Panc1 (cell line): ENCODE measurements at regions not wholly inside any gene's neighbourhood (a gene's known extent, or its start where the extent isn't known, plus 50 kb on each side); places are given as distances from the start of the nearest gene placed in this dataset.

Experiments used
- ATAC-seq: fragments of 200-7000 bp; cut with Tn5 transposase; 2 replicates; pipeline ENCODE4 v1.9.1; 2020; ENCODE audit warnings: mild to moderate bottlenecking, moderate library complexity
- BruUV-seq: library from RNA; stranded (reverse); fragments of 400-500 nt; replicated peaks from 2 replicates; lab custom pipeline; 2021; lab: Mats Ljungman, UMichigan
- CTCF ChIA-PET: fragments of 300-600 bp; sonication (Branson Sonifier 250); formaldehyde crosslinking; loops from one replicate; lab custom pipeline; 2022; ENCODE audit warnings: antibody characterized with exemption; lab: Charles Lee
- POLR2A ChIA-PET: fragments of 300-600 bp; sonication (Branson Sonifier 250); formaldehyde crosslinking; loops from one replicate; lab custom pipeline; 2022; ENCODE audit warnings: antibody characterized with exemption; lab: Charles Lee
- DNase-seq: peaks from one replicate; pipeline ENCODE4 v3.0.0-alpha.2; 2010; ENCODE audit warnings: low read depth, low spot score
- H3K27ac ChIP-seq: 2 replicates; pipeline ENCODE4 v1.5.1; 2011; ENCODE audit warnings: mild to moderate bottlenecking, low read length, inconsistent platforms
- H3K27me3 ChIP-seq: fragments of 200-500 bp; sonication (Bioruptor generic); 2 replicates; pipeline ENCODE4 v1.6.0; 2014; ENCODE audit warnings: low read length, inconsistent platforms; ENCODE audit not compliant: control insufficient read depth, insufficient read depth
- H3K36me3 ChIP-seq: fragments of 200-500 bp; sonication (Bioruptor generic); 2 replicates; pipeline ENCODE4 v1.5.1; 2014; ENCODE audit warnings: inconsistent platforms, mild to moderate bottlenecking, low read length, moderate library complexity; ENCODE audit not compliant: control insufficient read depth, insufficient read depth
- H3K4me1 ChIP-seq: 2 replicates; pipeline ENCODE4 v1.5.1; 2011; ENCODE audit warnings: inconsistent platforms, mild to moderate bottlenecking, low read length, moderate library complexity; ENCODE audit not compliant: control insufficient read depth, insufficient read depth
- H3K4me3 ChIP-seq, 2 experiments: 2 replicates each; pipeline ENCODE4 v1.5.1; 2011 to 2012; ENCODE audit warnings: low read depth in 2 of 2, low read length in 2 of 2, mild to moderate bottlenecking in 2 of 2, inconsistent platforms in 1 of 2, moderate library complexity in 1 of 2
- H3K9me3 ChIP-seq: fragments of 200-500 bp; sonication (Bioruptor generic); 2 replicates; pipeline ENCODE4 v1.5.1; 2014; ENCODE audit warnings: low read depth, mild to moderate bottlenecking, inconsistent platforms, low read length, moderate library complexity; ENCODE audit not compliant: control insufficient read depth, insufficient read depth
- CTCF ChIP-seq: fragments of 450-650 bp; IDR thresholded peaks from 2 replicates; pipeline ENCODE4 v1.5.1; 2017; ENCODE audit warnings: mild to moderate bottlenecking
- POLR2AphosphoS5 ChIP-seq: IDR thresholded peaks from 2 replicates; pipeline ENCODE4 v1.6.1; 2012; ENCODE audit warnings: mild to moderate bottlenecking, low read depth, low read length, moderate library complexity
- REST ChIP-seq, 2 experiments: IDR thresholded peaks; 2 replicates each; pipeline ENCODE4 v1.6.1; 2011 to 2012; ENCODE audit warnings: low read depth in 2 of 2, control low read depth in 1 of 2, low read length in 1 of 2, mild to moderate bottlenecking in 1 of 2, moderate library complexity in 1 of 2; ENCODE audit not compliant: insufficient read depth in 1 of 2
- SIN3A ChIP-seq: IDR thresholded peaks from 2 replicates; pipeline ENCODE4 v1.6.1; 2012; ENCODE audit warnings: low read depth, mild to moderate bottlenecking, low read length, moderate library complexity, borderline replicate concordance; ENCODE audit not compliant: insufficient read depth
- TCF7L2 ChIP-seq: IDR thresholded peaks from 2 replicates; pipeline ENCODE4 v1.6.1; 2011; ENCODE audit warnings: mild to moderate bottlenecking, low read depth, low read length, inconsistent platforms
- in situ Hi-C: cut with HindIII; loops from 2 replicates; pipeline ENCODE4 v1.10.0; 2016; ENCODE audit warnings: low sequenced_read_pairs, low pct_unique_long_range_greater_than_20kb
- intact Hi-C: fragments of 100-400 bp; cut with micrococcal nuclease; formaldehyde crosslinking; loops from one replicate; pipeline ENCODE4 v1.10.0; 2022; ENCODE audit not compliant: unreplicated experiment

- BruUV-seq, result no TSS peak
- ChIA-PET CTCF (no interaction called here), POLR2A (no interaction called here)
- intact Hi-C loops (no loop called here), in situ Hi-C loops (no loop called here)
- Histone ChIP-seq H3K4me3 (no peak overlapping the region), H3K9me3 (no peaks in the 10 kb centered on the region), H3K36me3 (no peaks in the 10 kb centered on the region), H3K27ac (no peak overlapping the region), H3K4me1 (no peaks in the 10 kb centered on the region), H3K27me3 (no peaks in the 10 kb centered on the region)
- ATAC-seq (no peak), DNase-seq (no peak)
- TF ChIP-seq TCF7L2 (no peak), REST (IDR thresholded peaks at IDR 0.05; ENCODE audit: insufficient read depth in 1 of 2, low read depth in 2 of 2, low read length in 1 of 2) (no peak), SIN3A (no peak), POLR2AphosphoS5 (no peak), CTCF (no peak)
Observed at GRCh38 chr13:89932902-89933301, 1414.6 kb upstream of the MIR17HG start.

DNA sequence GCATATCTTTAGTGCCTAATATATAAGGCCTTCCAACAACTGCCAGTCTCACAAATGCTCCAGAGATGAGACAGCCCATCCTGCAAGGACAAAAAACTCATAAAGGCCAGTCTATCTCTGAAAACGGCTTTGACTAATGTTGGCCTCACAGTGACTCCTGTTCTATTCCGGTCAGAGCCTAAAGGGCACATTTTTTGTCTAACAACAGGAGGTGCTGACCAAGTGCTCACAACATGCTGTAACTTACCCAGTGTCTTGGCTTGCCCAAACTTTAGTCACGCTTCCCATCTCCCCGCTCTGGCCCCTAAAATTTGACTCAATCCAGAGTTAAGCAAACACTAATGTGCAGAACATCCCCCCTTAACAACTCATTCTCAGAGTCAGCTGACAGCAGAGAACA, 1411.2 kb upstream of the MIR17HG start:
- in situ Hi-C loops, result no loop called here
- CTCF ChIA-PET, result no interaction called here

More for the DNA sequence above, 1411.2 kb upstream of the MIR17HG start:
- POLR2A ChIA-PET, result no interaction called here
- Histone ChIP-seq H3K4me3 (no peak overlapping the region), H3K27ac (no peak overlapping the region), H3K9me3 (no peaks in the 10 kb centered on the region), H3K4me1 (no peaks in the 10 kb centered on the region), H3K27me3 (no peaks in the 10 kb centered on the region), H3K36me3 (no peaks in the 10 kb centered on the region)
- ATAC-seq (no peak), DNase-seq (no peak)
- TF ChIP-seq TCF7L2 (no peak), SIN3A (no peak), CTCF (no peak), POLR2AphosphoS5 (no peak), REST (IDR thresholded peaks at IDR 0.05; ENCODE audit: insufficient read depth in 1 of 2, low read depth in 2 of 2, low read length in 1 of 2) (no peak)
- intact Hi-C loops, result no loop called here
- BruUV-seq, result no TSS peak
